SK-N-SH treated with all-trans-retinoic acid at 6 μM for 48 hours (cell line): ENCODE measurements at regions not wholly inside any gene's neighbourhood (a gene's known extent, or its start where the extent isn't known, plus 50 kb on each side); places are given as distances from the start of the nearest gene placed in this dataset.

Experiments used
- ATAC-seq: fragments of 200-7000 bp; cut with Tn5 transposase; 3 replicates; pipeline ENCODE4 v1.9.1; 2020; ENCODE audit warnings: mild to moderate bottlenecking, moderate library complexity
- ARNTL ChIP-seq: fragments of 450-650 bp; formaldehyde crosslinking; IDR thresholded peaks from 2 replicates; pipeline ENCODE4 v1.5.0; 2020; ENCODE audit warnings: low read depth, mild to moderate bottlenecking, moderate library complexity, borderline replicate concordance
- BACH2 ChIP-seq: fragments of 250-450 bp; sonication (Bioruptor Pico); IDR thresholded peaks from 2 replicates; pipeline ENCODE4 v1.9.0; 2021; ENCODE audit warnings: mild to moderate bottlenecking, borderline replicate concordance
- CSDC2 ChIP-seq: fragments of 250-450 bp; sonication (Bioruptor Pico); IDR thresholded peaks from 2 replicates; pipeline ENCODE4 v1.5.0; 2020; ENCODE audit warnings: mild to moderate bottlenecking, moderate library complexity
- ESRRG ChIP-seq: fragments of 250-450 bp; sonication (Bioruptor Pico); IDR thresholded peaks from 2 replicates; pipeline ENCODE4 v1.6.1; 2021; ENCODE audit warnings: mild to moderate bottlenecking
- ISL1 ChIP-seq: fragments of 250-450 bp; sonication (Bioruptor Pico); IDR thresholded peaks from 2 replicates; pipeline ENCODE4 v2.1.2; 2022; ENCODE audit warnings: mild to moderate bottlenecking, moderate library complexity
- OSR1 ChIP-seq: fragments of 250-450 bp; sonication (Bioruptor Pico); IDR thresholded peaks from 2 replicates; pipeline ENCODE4 v1.8.0; 2022; ENCODE audit warnings: moderate library complexity, mild to moderate bottlenecking, inconsistent platforms
- RARB ChIP-seq: fragments of 250-450 bp; sonication (Bioruptor Pico); IDR thresholded peaks from 2 replicates; pipeline ENCODE4 v1.8.0; 2021; ENCODE audit warnings: mild to moderate bottlenecking, moderate library complexity
- SNAI2 ChIP-seq: fragments of 250-450 bp; sonication (Bioruptor Pico); IDR thresholded peaks from 2 replicates; pipeline ENCODE4 v1.5.0; 2020; ENCODE audit warnings: mild to moderate bottlenecking, moderate library complexity
- TCF4 ChIP-seq: fragments of 250-450 bp; sonication (Bioruptor Pico); IDR thresholded peaks from 2 replicates; pipeline ENCODE4 v1.8.0; 2021; ENCODE audit warnings: mild to moderate bottlenecking, moderate library complexity, borderline replicate concordance
- TOX ChIP-seq: fragments of 250-450 bp; sonication (Bioruptor Pico); IDR thresholded peaks from 2 replicates; pipeline ENCODE4 v1.8.0; 2021; ENCODE audit warnings: mild to moderate bottlenecking, moderate library complexity, borderline replicate concordance
- ZC3H10 ChIP-seq: fragments of 250-450 bp; sonication (Bioruptor Pico); IDR thresholded peaks from 2 replicates; pipeline ENCODE4 v1.5.1; 2021; ENCODE audit warnings: mild to moderate bottlenecking, moderate library complexity
- ZFP3 ChIP-seq: fragments of 250-450 bp; sonication (Bioruptor Pico); IDR thresholded peaks from 2 replicates; pipeline ENCODE4 v1.5.0; 2020; ENCODE audit warnings: mild to moderate bottlenecking, moderate library complexity
- ZFP30 ChIP-seq: fragments of 450-650 bp; formaldehyde crosslinking; IDR thresholded peaks from 2 replicates; pipeline ENCODE4 v1.5.0; 2022; ENCODE audit warnings: mild to moderate bottlenecking, moderate library complexity
- ZNF565 ChIP-seq: fragments of 450-650 bp; formaldehyde crosslinking; conservative IDR thresholded peaks from 2 replicates; pipeline ENCODE4 v1.5.0; 2020; ENCODE audit warnings: low read depth, mild to moderate bottlenecking, moderate library complexity
- ZNF70 ChIP-seq: fragments of 450-650 bp; formaldehyde crosslinking; IDR thresholded peaks from 2 replicates; pipeline ENCODE4 v1.5.0; 2020; ENCODE audit warnings: mild to moderate bottlenecking, moderate library complexity
- ZNF8 ChIP-seq: fragments of 450-650 bp; formaldehyde crosslinking; IDR thresholded peaks from 2 replicates; pipeline ENCODE4 v1.5.0; 2020; ENCODE audit warnings: mild to moderate bottlenecking, moderate library complexity
- TF ChIP-seq, protein P1 (sequence below): fragments of 250-450 bp; sonication (Bioruptor Pico); IDR thresholded peaks from 2 replicates; pipeline ENCODE4 v1.5.1; 2020; ENCODE audit warnings: low read depth, mild to moderate bottlenecking, moderate library complexity
- TF ChIP-seq, protein P2 (sequence below): fragments of 250-450 bp; sonication (Bioruptor Pico); IDR thresholded peaks from 2 replicates; pipeline ENCODE4 v1.8.0; 2021; ENCODE audit warnings: low read depth, mild to moderate bottlenecking, moderate library complexity, borderline replicate concordance
- TF ChIP-seq, protein P3 (sequence below): fragments of 250-450 bp; sonication (Bioruptor Pico); IDR thresholded peaks from 2 replicates; pipeline ENCODE4 v1.5.1; 2021; ENCODE audit warnings: mild to moderate bottlenecking, moderate library complexity
- TF ChIP-seq, protein P4 (sequence below): fragments of 250-450 bp; sonication (Bioruptor Pico); IDR thresholded peaks from 2 replicates; pipeline ENCODE4 v1.8.0; 2020; ENCODE audit warnings: mild to moderate bottlenecking, moderate library complexity, borderline replicate concordance
- TF ChIP-seq, protein P5 (sequence below): fragments of 250-450 bp; sonication (Bioruptor Pico); IDR thresholded peaks from 2 replicates; pipeline ENCODE4 v1.5.0; 2020; ENCODE audit warnings: mild to moderate bottlenecking, moderate library complexity

DNA sequence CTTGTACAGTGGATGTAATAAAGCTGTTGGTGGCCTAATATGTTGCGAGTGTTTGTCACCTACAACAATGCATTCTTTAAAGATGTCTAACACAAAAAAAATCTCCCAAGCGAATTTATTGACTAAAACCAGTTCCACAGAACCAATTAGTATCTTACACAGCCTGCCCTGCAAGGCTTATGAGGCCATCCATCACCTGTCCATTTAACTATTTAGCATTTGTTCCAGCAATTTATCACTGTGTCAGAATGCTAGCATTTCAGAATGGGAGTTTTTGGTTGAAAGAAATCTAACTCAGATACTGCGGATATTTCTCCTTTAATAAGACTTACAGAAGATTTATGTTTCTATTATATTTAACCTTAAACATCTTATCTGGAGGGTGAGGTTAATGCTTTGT is 831.1 kb upstream of the PRMT6 start (continued):
- no peak for TF ChIP-seq ZNF70

DNA sequence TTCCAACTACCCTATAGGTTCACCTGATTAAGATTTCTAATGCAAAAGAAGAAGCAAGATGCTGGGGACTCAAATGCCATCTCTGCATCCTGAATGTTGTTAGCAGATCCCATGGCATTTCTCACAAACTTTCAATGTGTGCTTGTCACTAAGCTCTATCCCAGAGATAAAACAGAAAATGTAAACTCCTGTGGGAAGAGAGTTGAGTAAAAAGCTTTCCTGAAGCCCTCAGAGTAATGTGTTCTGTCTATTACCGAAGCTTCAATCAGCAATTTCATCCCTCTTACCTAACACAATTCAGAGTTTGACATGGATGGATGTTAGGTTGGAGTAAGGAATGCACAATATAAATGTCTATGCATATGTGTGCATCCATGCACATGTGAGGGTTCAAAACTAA is 829.9 kb upstream of the PRMT6 start:
- ATAC-seq, result no peak
- TF ChIP-seq RARB (CRISPR knock-in tag) (no peak), ISL1 (no peak), ARNTL (CRISPR knock-in tag) (no peak), ZFP3 (no peak), ESRRG (CRISPR knock-in tag) (no peak), TCF4 (no peak), BACH2 (CRISPR knock-in tag) (no peak), CSDC2 (no peak), SNAI2 (CRISPR knock-in tag) (no peak), ZNF8 (CRISPR knock-in tag) (no peak)

DNA sequence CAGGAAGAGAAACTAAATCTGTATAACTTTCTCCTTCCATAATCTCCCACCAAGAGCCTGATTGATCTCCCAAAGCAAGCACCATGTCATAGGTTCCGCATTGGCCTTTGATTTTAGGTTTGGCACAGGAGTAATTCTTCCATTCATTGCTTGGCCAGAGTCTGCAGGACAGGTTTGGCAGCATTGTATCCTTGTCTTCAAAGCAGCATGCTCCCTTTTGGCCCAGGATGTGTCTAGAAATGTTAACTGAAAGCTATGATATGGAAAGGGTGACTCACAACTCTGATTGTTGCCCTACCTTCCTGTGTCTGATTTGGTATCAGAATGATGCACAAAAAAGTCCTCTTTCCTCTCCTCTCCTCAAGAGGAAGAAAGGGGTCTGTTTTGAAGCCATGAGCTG is 824.3 kb upstream of the PRMT6 start:
- TF ChIP-seq, protein P1, sequence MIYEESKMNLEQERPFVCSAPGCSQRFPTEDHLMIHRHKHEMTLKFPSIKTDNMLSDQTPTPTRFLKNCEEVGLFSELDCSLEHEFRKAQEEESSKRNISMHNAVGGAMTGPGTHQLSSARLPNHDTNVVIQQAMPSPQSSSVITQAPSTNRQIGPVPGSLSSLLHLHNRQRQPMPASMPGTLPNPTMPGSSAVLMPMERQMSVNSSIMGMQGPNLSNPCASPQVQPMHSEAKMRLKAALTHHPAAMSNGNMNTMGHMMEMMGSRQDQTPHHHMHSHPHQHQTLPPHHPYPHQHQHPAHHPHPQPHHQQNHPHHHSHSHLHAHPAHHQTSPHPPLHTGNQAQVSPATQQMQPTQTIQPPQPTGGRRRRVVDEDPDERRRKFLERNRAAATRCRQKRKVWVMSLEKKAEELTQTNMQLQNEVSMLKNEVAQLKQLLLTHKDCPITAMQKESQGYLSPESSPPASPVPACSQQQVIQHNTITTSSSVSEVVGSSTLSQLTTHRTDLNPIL (CRISPR knock-in tag), result no peak
- no peak for TF ChIP-seq TCF4
- no peak for TF ChIP-seq RARB (CRISPR knock-in tag)
- no peak for TF ChIP-seq ZNF565
- no peak for TF ChIP-seq OSR1 (CRISPR knock-in tag)
- no peak for TF ChIP-seq ESRRG (CRISPR knock-in tag)
- no peak for TF ChIP-seq ZC3H10
- TF ChIP-seq BACH2 (CRISPR knock-in tag), result no peak
- TF ChIP-seq SNAI2 (CRISPR knock-in tag), result no peak
- TF ChIP-seq ZFP30 (CRISPR knock-in tag), result no peak
- no peak for TF ChIP-seq ZNF8 (CRISPR knock-in tag)
- TF ChIP-seq ISL1, result no peak
- TF ChIP-seq ARNTL (CRISPR knock-in tag), result no peak
- no peak for ATAC-seq

DNA sequence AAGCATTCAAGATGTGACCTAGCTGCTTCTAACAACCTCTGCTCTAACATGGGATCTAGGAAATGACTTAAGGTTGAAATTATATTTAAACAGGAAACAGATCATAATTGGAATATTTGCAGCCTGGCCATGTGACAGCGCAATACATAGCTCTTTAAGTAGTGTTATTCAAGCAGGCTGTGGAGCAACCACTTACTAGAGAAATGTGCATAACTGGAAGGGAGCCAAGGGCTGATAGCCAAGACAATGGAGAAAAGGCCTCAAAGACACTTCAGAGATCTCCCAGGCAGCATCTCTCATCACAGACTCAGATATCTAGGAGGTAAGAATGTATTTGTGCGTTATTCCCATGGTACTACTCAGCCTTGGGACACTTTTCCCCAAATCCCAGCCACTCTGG is 823.0 kb upstream of the PRMT6 start:
- no peak for ATAC-seq
- TF ChIP-seq, protein P2, sequence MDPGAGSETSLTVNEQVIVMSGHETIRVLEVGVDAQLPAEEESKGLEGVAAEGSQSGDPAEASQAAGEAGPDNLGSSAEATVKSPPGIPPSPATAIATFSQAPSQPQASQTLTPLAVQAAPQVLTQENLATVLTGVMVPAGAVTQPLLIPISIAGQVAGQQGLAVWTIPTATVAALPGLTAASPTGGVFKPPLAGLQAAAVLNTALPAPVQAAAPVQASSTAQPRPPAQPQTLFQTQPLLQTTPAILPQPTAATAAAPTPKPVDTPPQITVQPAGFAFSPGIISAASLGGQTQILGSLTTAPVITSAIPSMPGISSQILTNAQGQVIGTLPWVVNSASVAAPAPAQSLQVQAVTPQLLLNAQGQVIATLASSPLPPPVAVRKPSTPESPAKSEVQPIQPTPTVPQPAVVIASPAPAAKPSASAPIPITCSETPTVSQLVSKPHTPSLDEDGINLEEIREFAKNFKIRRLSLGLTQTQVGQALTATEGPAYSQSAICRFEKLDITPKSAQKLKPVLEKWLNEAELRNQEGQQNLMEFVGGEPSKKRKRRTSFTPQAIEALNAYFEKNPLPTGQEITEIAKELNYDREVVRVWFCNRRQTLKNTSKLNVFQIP (CRISPR knock-in tag), result no peak
- TF ChIP-seq, protein P1 (CRISPR knock-in tag), result no peak
- TF ChIP-seq, protein P3, sequence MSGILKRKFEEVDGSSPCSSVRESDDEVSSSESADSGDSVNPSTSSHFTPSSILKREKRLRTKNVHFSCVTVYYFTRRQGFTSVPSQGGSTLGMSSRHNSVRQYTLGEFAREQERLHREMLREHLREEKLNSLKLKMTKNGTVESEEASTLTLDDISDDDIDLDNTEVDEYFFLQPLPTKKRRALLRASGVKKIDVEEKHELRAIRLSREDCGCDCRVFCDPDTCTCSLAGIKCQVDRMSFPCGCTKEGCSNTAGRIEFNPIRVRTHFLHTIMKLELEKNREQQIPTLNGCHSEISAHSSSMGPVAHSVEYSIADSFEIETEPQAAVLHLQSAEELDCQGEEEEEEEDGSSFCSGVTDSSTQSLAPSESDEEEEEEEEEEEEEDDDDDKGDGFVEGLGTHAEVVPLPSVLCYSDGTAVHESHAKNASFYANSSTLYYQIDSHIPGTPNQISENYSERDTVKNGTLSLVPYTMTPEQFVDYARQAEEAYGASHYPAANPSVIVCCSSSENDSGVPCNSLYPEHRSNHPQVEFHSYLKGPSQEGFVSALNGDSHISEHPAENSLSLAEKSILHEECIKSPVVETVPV (CRISPR knock-in tag), result no peak
- TF ChIP-seq ZNF565, result no peak
- TF ChIP-seq BACH2 (CRISPR knock-in tag), result no peak
- TF ChIP-seq TOX (CRISPR knock-in tag), result no peak
- no peak for TF ChIP-seq TCF4
- no peak for TF ChIP-seq ISL1
- TF ChIP-seq ESRRG (CRISPR knock-in tag), result no peak
- TF ChIP-seq, protein P4, sequence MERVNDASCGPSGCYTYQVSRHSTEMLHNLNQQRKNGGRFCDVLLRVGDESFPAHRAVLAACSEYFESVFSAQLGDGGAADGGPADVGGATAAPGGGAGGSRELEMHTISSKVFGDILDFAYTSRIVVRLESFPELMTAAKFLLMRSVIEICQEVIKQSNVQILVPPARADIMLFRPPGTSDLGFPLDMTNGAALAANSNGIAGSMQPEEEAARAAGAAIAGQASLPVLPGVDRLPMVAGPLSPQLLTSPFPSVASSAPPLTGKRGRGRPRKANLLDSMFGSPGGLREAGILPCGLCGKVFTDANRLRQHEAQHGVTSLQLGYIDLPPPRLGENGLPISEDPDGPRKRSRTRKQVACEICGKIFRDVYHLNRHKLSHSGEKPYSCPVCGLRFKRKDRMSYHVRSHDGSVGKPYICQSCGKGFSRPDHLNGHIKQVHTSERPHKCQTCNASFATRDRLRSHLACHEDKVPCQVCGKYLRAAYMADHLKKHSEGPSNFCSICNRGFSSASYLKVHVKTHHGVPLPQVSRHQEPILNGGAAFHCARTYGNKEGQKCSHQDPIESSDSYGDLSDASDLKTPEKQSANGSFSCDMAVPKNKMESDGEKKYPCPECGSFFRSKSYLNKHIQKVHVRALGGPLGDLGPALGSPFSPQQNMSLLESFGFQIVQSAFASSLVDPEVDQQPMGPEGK (CRISPR knock-in tag), result no peak
- TF ChIP-seq CSDC2, result no peak
- TF ChIP-seq, protein P5, sequence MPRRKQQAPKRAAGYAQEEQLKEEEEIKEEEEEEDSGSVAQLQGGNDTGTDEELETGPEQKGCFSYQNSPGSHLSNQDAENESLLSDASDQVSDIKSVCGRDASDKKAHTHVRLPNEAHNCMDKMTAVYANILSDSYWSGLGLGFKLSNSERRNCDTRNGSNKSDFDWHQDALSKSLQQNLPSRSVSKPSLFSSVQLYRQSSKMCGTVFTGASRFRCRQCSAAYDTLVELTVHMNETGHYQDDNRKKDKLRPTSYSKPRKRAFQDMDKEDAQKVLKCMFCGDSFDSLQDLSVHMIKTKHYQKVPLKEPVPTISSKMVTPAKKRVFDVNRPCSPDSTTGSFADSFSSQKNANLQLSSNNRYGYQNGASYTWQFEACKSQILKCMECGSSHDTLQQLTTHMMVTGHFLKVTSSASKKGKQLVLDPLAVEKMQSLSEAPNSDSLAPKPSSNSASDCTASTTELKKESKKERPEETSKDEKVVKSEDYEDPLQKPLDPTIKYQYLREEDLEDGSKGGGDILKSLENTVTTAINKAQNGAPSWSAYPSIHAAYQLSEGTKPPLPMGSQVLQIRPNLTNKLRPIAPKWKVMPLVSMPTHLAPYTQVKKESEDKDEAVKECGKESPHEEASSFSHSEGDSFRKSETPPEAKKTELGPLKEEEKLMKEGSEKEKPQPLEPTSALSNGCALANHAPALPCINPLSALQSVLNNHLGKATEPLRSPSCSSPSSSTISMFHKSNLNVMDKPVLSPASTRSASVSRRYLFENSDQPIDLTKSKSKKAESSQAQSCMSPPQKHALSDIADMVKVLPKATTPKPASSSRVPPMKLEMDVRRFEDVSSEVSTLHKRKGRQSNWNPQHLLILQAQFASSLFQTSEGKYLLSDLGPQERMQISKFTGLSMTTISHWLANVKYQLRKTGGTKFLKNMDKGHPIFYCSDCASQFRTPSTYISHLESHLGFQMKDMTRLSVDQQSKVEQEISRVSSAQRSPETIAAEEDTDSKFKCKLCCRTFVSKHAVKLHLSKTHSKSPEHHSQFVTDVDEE (CRISPR knock-in tag), result no peak
- TF ChIP-seq ZFP3, result no peak
- no peak for TF ChIP-seq SNAI2 (CRISPR knock-in tag)
- no peak for TF ChIP-seq ZC3H10
- no peak for TF ChIP-seq OSR1 (CRISPR knock-in tag)
- TF ChIP-seq ZNF8 (CRISPR knock-in tag), result no peak
- no peak for TF ChIP-seq ZNF70
- TF ChIP-seq RARB (CRISPR knock-in tag), result no peak
